Anterior cingulate cortex (tissue), 58 donors: ENCODE measurements at regions not wholly inside any gene's neighbourhood (a gene's known extent, or its start where the extent isn't known, plus 50 kb on each side); places are given as distances from the start of the nearest gene placed in this dataset.

ENCODE experiments used
- DNase-seq, 58 donors: peaks; one replicate each; lab custom pipeline; 2025; lab: John Stamatoyannopoulos, UW

DNA sequence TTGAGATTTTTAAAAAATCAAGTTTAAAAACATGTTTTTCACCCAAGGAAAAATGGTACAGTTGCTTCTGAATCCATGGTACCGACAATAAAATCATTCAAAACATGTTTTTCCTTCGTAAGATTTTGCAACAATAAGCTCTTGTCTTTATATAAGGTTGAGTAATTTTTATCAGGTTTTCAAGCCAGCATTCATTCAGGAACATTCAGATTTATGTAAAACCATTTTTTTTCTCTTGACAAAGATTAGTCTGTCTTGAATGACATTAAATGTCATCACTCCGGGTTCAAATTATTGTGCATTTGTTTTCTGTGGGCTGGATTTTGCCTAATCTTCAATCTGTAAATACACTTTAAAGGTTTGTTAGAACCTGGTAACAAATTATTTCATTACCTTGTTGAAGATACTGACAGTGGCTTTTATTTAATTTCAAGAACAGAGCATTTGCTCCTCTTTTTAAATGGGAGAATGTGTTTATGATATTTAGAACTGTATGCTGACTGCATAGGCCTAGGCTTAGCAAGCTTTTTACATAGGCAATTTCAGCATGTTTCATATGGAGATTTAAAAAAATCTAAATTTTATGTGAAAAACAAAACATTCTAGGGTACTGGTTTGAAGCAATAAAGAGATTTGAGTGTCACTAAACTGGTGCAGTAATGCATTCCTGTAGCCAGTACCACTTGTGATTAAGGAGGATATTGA lies 336.4 kb upstream of the HAND2 start:
- no peak for DNase-seq

DNA sequence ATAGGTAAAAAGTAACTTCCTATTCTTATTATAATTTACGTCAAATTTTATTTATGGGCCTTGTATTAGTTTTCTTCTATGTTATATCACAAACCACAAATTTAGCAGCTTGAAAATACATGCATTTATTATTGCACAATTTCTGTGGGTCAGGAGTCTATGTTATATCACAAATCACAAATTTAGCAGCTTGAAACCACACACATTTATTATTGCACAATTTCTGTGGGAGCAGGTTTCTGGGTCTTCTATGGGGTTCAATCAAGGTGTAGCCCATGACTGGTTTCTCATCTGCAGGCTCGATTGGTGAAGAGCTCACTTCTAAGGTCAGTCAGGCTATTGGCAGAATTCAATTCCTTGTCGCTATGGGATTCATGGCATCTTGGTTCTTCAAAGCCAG lies 332.7 kb upstream of the HAND2 start:
- no peak for DNase-seq

GRCh38 chr4:173860094-173860493 lies 330.1 kb upstream of the HAND2 start:
- no peak for DNase-seq

- DNase-seq = no peak
These were observed 329.2 kb upstream of the HAND2 start for GRCh38 chr4:173859091-173859713.

GRCh38 chr4:173858471-173858870 lies 328.4 kb upstream of the HAND2 start:
- no peak for DNase-seq

GRCh38 chr4:173857828-173858227 lies 327.8 kb upstream of the HAND2 start:
- no peak for DNase-seq

- no peak for DNase-seq
These were observed 325.0 kb upstream of the HAND2 start for GRCh38 chr4:173855015-173855414.

DNA sequence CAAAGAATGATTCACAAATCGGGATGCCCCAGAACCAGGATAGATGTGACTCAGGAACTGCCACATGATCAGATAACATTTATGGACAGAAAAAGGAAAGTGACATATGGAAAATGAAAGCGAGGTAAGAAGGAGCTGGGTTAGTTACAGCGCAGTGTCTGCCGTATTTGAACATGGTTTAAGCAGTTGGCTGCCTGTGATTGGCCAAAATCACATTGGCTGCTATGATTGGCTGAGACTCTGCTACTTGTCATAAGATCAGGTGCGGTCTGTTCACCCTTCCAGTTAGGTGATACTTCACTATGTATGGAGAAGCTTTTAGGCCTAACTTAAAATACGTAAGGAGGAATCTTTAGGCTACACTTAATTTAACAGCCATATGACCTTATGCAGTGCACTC lies 322.7 kb upstream of the HAND2 start:
- DNase-seq = no peak

GRCh38 chr4:173845580-173845979 lies 315.6 kb upstream of the HAND2 start:
- no peak for DNase-seq

DNA sequence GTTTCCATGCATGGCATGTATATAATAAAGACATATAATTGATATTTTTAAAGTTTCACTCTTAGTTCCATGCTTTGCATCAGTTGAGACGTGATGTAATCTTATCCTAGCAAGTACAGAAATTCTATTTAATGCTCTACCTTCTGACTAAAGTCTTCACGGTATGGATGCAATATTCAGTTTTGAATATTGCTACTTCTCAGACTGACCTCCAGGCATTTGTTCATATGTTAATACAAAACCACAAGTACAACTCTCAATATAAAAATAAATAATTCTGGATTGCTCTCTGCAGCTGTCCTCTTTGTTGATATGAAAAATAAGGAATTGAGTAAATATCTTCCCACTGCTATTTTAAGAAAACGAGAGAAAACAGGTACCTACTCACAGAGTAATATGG lies 309.8 kb upstream of the HAND2 start:
- no peak for DNase-seq

DNA sequence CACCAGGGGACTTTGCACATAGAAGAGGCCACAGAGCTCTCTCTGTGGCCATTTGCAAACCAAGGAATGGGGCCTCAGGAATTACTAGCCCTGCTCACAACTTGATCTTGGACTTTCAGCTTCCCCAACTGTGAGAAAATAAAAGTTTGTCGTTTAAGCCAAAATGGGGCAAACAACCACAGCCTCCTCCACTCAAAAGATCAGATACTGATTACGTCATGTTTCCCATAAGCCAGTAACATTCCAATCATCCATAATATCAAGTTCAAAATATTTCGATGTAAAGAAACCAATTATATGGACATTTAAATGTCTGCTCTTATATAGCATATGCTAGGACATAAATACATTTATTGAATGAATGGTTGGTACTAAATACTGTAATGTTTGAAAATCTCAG lies 307.5 kb upstream of the HAND2 start:
- DNase-seq = no peak

GRCh38 chr4:173835903-173836302 lies 305.9 kb upstream of the HAND2 start:
- peak in 9 of 58 donors; percentile 0 to 11 (median 3) for DNase-seq

DNA sequence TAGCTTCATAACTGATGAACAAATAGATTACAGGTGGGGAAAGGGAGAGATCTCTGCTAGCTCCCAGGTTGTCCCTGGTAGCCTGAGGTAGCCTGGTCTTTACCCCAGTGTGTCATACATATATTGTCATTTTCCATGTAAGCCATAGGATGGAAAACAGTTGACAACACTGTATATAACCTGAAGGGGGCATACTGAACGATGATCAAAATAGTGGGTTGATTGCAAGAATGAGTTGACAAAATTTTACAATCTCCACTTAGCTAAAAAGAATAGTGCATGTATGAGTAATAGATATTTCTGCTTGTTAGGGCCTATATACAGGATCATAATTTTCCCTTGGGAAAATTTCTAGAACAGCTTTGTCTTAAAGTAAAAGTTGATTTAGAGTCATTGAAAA lies 304.1 kb upstream of the HAND2 start:
- DNase-seq = no peak

- no peak for DNase-seq
These were observed 299.5 kb upstream of the HAND2 start for GRCh38 chr4:173829565-173829964.

- no peak for DNase-seq
These were observed 297.7 kb upstream of the HAND2 start for GRCh38 chr4:173827707-173828106.

GRCh38 chr4:173821876-173822275 lies 291.8 kb upstream of the HAND2 start:
- no peak for DNase-seq

DNA sequence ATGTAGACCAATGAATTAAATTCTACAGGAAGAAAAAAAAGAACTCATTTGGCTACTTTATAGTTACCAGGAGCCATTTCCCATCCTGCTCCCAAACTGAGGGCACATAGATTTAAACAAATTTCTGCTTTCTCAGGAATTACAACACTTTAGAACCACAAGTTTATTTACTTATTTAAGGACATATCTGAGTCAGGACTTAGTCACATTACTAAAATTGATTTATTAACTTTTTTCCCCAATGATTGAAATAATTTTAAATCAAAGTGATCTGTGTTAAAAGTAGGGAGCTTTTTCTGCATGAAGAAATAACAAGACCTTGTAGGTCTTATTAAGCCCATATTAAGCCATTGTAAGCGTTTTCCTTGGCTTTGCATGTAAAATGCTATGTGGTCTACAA lies 291.0 kb upstream of the HAND2 start:
- no peak for DNase-seq

DNA sequence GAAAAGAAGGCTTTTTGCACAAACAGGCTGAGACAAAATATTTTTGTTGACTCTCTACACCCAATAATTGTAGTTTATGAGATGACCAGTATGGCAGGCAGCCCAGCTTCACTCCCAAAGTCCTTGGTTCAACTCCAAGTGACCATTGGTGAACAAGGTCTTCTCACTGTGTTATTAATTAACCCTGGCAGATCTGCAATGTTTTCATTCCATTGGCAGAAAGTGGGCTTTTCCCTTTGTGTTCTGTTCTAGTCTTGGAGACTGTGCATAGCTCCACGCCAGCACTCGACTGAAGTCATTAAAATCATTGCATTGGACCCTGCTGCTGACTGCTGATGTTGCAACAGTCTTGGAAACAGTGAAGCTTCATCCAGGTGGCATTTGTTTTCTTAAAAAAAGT lies 277.3 kb upstream of the HAND2 start:
- DNase-seq = peak in 19 of 58 donors; percentile 0 to 40 (median 7)

- DNase-seq = no peak
These were observed 275.9 kb upstream of the HAND2 start for GRCh38 chr4:173805884-173806283.

DNA sequence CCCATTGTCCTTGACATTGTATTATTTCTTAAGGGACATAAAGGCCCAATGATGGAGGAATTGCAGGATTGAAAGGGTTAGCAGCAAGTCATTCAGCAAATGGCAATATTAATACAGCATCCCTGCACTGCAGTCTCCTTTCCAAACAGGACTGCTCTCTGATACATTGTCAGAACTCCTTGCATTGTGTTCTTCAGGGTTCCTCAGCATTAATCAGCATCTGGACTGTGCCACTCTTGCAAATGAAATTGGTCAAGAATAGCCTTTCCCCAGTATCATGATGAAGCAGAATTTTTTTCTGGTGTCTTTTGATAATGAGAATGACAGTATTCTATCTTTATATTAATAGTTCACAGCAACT lies 272.6 kb upstream of the HAND2 start:
- DNase-seq = no peak

DNA sequence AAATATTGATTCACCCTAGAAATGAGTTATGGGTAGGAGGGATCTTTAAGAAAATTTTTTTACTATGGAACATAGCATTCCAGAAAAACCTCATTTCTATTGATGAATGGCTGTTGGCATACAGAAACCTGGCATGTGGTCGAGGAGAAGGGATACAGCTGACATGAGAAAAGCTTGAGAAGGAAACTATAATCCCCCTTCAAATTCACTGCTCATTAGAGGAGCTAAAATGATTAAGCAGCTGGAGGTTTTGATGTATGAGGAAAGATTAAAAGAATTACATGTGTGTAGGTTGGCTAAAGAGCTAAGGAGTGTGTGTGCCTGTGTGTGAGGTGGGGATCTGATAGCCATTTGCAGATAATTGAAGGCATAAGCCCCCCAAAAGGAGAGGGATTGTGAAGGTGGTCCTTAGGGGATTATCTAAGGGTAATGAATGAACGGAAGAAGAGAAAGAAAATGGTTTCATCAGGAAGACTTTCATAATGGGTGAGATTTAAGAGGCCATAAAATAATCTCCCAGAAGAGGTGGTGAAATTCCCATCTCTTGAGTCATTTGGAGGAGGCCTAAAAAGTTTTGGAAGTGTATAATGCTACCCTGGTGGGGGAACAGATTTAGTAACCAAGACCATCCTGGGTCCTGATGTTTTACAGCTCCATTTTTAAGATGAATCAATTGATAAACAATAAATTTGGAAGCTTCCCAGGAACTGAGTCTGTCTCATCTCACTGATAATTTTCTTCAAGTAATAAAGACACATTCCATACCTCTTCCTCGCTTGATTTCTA lies 272.0 kb upstream of the HAND2 start:
- DNase-seq = no peak

DNA sequence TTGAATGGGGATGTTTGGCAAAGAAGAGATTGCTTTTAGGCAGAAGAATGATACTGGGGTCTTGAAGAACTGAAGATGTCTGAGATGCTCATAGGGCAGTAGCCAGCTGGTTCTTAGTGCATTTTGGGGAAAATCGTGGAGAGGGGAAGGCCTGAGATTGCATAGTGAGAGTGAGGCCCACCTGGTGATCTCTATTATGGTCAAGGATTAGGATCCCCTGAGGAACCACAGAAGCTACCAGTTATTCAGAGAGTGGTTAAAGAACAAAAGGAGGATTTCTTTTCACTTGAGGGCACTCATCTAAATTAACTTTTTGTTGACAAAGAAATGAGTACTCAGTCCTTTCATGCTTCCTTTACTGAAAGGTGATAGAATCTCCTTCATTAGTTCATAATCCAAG lies 271.3 kb upstream of the HAND2 start:
- no peak for DNase-seq
